Activated naive CD8-positive, alpha-beta T cell treated with anti-CD3 and anti-CD28 coated beads for 36 hours (primary cell): ENCODE measurements at regions not wholly inside any gene's neighbourhood (a gene's known extent, or its start where the extent isn't known, plus 50 kb on each side); places are given as distances from the start of the nearest gene placed in this dataset.

Source experiments
- DNase-seq: peaks from one replicate; pipeline ENCODE4 v3.0.0; 2021
- H3K27ac Mint-ChIP-seq: one replicate; pipeline ENCODE4 v1.8.0; 2022; ENCODE audit warnings: mild to moderate bottlenecking, moderate library complexity, mixed read lengths
- H3K27me3 Mint-ChIP-seq: one replicate; pipeline ENCODE4 v1.8.0; 2022; ENCODE audit warnings: mild to moderate bottlenecking, mixed read lengths
- H3K36me3 Mint-ChIP-seq: one replicate; pipeline ENCODE4 v1.8.0; 2021; ENCODE audit warnings: mild to moderate bottlenecking, mixed read lengths
- H3K4me1 Mint-ChIP-seq: one replicate; pipeline ENCODE4 v1.8.0; 2021; ENCODE audit warnings: mixed read lengths
- H3K4me3 Mint-ChIP-seq: one replicate; pipeline ENCODE4 v1.8.0; 2022; ENCODE audit warnings: mild to moderate bottlenecking, moderate library complexity, mixed read lengths
- H3K9me3 Mint-ChIP-seq: one replicate; pipeline ENCODE4 v1.8.0; 2022; ENCODE audit warnings: mixed read lengths

GRCh38 chr1:239951511-239952140 lies 140.1 kb upstream of the FMN2 start:
- Mint-ChIP-seq H3K27ac (no peak overlapping the region), H3K4me3 (no peak overlapping the region), H3K36me3 (no peaks in the 10 kb centered on the region), H3K27me3 (no peaks in the 10 kb centered on the region), H3K4me1 (no peaks in the 10 kb centered on the region), H3K9me3 (no peaks in the 10 kb centered on the region)
- DNase-seq, result peak; percentile 24

- no peak for DNase-seq
- Mint-ChIP-seq H3K4me3 (no peak overlapping the region), H3K36me3 (no peaks in the 10 kb centered on the region), H3K9me3 (no peaks in the 10 kb centered on the region), H3K4me1 (no peaks in the 10 kb centered on the region), H3K27me3 (peaks cover 4% of the 10 kb centered on the region), H3K27ac (no peak overlapping the region)
Observed at GRCh38 chr1:239952348-239953308, 139.1 kb upstream of the FMN2 start.

- Mint-ChIP-seq H3K27me3 (peaks cover 9% of the 10 kb centered on the region), H3K4me1 (no peaks in the 10 kb centered on the region), H3K36me3 (no peaks in the 10 kb centered on the region), H3K4me3 (no peak overlapping the region), H3K27ac (no peak overlapping the region), H3K9me3 (no peaks in the 10 kb centered on the region)
- DNase-seq, result no peak
Observed at GRCh38 chr1:239954836-239955235, 136.8 kb upstream of the FMN2 start.

GRCh38 chr1:239955431-239955830 lies 136.3 kb upstream of the FMN2 start:
- Mint-ChIP-seq H3K27ac (no peak overlapping the region), H3K4me1 (no peaks in the 10 kb centered on the region), H3K9me3 (no peaks in the 10 kb centered on the region), H3K27me3 (peaks cover 10% of the 10 kb centered on the region), H3K4me3 (no peak overlapping the region), H3K36me3 (no peaks in the 10 kb centered on the region)
- no peak for DNase-seq

GRCh38 chr1:239956263-239956662 lies 135.4 kb upstream of the FMN2 start:
- no peak for DNase-seq
- H3K27me3 Mint-ChIP-seq, result peaks cover 15% of the 10 kb centered on the region
- no peaks in the 10 kb centered on the region for H3K4me1 Mint-ChIP-seq
- H3K4me3 Mint-ChIP-seq, result no peak overlapping the region
- H3K9me3 Mint-ChIP-seq, result no peaks in the 10 kb centered on the region
- no peaks in the 10 kb centered on the region for H3K36me3 Mint-ChIP-seq
- no peak overlapping the region for H3K27ac Mint-ChIP-seq

- H3K27me3 Mint-ChIP-seq, result peaks cover 15% of the 10 kb centered on the region
- H3K36me3 Mint-ChIP-seq, result no peaks in the 10 kb centered on the region
- no peaks in the 10 kb centered on the region for H3K9me3 Mint-ChIP-seq
- no peak overlapping the region for H3K4me3 Mint-ChIP-seq
- H3K27ac Mint-ChIP-seq, result no peak overlapping the region
- H3K4me1 Mint-ChIP-seq, result no peaks in the 10 kb centered on the region
- DNase-seq, result no peak
Observed at GRCh38 chr1:239958063-239958462, 133.6 kb upstream of the FMN2 start.

GRCh38 chr1:239960366-239960765 lies 131.3 kb upstream of the FMN2 start:
- no peaks in the 10 kb centered on the region for H3K4me1 Mint-ChIP-seq
- H3K36me3 Mint-ChIP-seq, result no peaks in the 10 kb centered on the region
- H3K9me3 Mint-ChIP-seq, result no peaks in the 10 kb centered on the region
- no peak overlapping the region for H3K4me3 Mint-ChIP-seq
- no peak for DNase-seq
- peaks cover 15% of the 10 kb centered on the region for H3K27me3 Mint-ChIP-seq
- no peak overlapping the region for H3K27ac Mint-ChIP-seq

GRCh38 chr1:239963856-239964255 lies 127.8 kb upstream of the FMN2 start:
- H3K27ac Mint-ChIP-seq, result no peak overlapping the region
- no peak for DNase-seq
- no peaks in the 10 kb centered on the region for H3K9me3 Mint-ChIP-seq
- H3K36me3 Mint-ChIP-seq, result no peaks in the 10 kb centered on the region
- H3K27me3 Mint-ChIP-seq, result peaks cover 9% of the 10 kb centered on the region
- no peak overlapping the region for H3K4me3 Mint-ChIP-seq
- no peaks in the 10 kb centered on the region for H3K4me1 Mint-ChIP-seq

- Mint-ChIP-seq H3K36me3 (no peaks in the 10 kb centered on the region), H3K9me3 (peaks cover 19% of the 10 kb centered on the region), H3K4me1 (peaks cover 3% of the 10 kb centered on the region), H3K4me3 (no peak overlapping the region), H3K27me3 (peaks cover 16% of the 10 kb centered on the region), H3K27ac (no peak overlapping the region)
- DNase-seq, result peak; percentile 29
Observed at GRCh38 chr1:239976130-239976968, 115.3 kb upstream of the FMN2 start.

- Mint-ChIP-seq H3K27ac (no peak overlapping the region), H3K4me3 (no peak overlapping the region), H3K27me3 (peaks cover 13% of the 10 kb centered on the region), H3K4me1 (peaks cover 3% of the 10 kb centered on the region), H3K36me3 (peaks cover 2% of the 10 kb centered on the region), H3K9me3 (peaks cover 23% of the 10 kb centered on the region)
- no peak for DNase-seq
Observed at GRCh38 chr1:239977416-239977815, 114.3 kb upstream of the FMN2 start.

- Mint-ChIP-seq H3K36me3 (peaks cover 2% of the 10 kb centered on the region), H3K27ac (no peak overlapping the region), H3K27me3 (peaks cover 8% of the 10 kb centered on the region), H3K4me3 (no peak overlapping the region), H3K9me3 (peaks cover 37% of the 10 kb centered on the region), H3K4me1 (peaks cover 3% of the 10 kb centered on the region)
- no peak for DNase-seq
Observed at GRCh38 chr1:239979456-239979855, 112.2 kb upstream of the FMN2 start.

GRCh38 chr1:239982762-239983161 lies 108.9 kb upstream of the FMN2 start:
- DNase-seq, result no peak
- Mint-ChIP-seq H3K36me3 (peaks cover 4% of the 10 kb centered on the region), H3K4me3 (no peak overlapping the region), H3K27ac (no peak overlapping the region), H3K4me1 (no peaks in the 10 kb centered on the region), H3K27me3 (peaks cover under 1% of the 10 kb centered on the region), H3K9me3 (peaks cover 51% of the 10 kb centered on the region)

- Mint-ChIP-seq H3K4me3 (no peak overlapping the region), H3K4me1 (no peaks in the 10 kb centered on the region), H3K9me3 (peaks cover 39% of the 10 kb centered on the region), H3K36me3 (peaks cover 4% of the 10 kb centered on the region), H3K27me3 (no peaks in the 10 kb centered on the region), H3K27ac (no peak overlapping the region)
- no peak for DNase-seq
Observed at GRCh38 chr1:239985044-239985443, 106.6 kb upstream of the FMN2 start.

- no peak overlapping the region for H3K4me3 Mint-ChIP-seq
- no peaks in the 10 kb centered on the region for H3K27me3 Mint-ChIP-seq
- peaks cover 2% of the 10 kb centered on the region for H3K36me3 Mint-ChIP-seq
- no peak overlapping the region for H3K27ac Mint-ChIP-seq
- DNase-seq, result peak; percentile 12
- no peaks in the 10 kb centered on the region for H3K4me1 Mint-ChIP-seq
- H3K9me3 Mint-ChIP-seq, result peaks cover 31% of the 10 kb centered on the region
Observed at GRCh38 chr1:239987103-239987745, 104.5 kb upstream of the FMN2 start.

- DNase-seq, result no peak
- H3K4me3 Mint-ChIP-seq, result no peak overlapping the region
- H3K27ac Mint-ChIP-seq, result no peak overlapping the region
- no peaks in the 10 kb centered on the region for H3K4me1 Mint-ChIP-seq
- peaks cover 14% of the 10 kb centered on the region for H3K27me3 Mint-ChIP-seq
- peaks cover 12% of the 10 kb centered on the region for H3K9me3 Mint-ChIP-seq
- H3K36me3 Mint-ChIP-seq, result peaks cover 2% of the 10 kb centered on the region
Observed at GRCh38 chr1:239989990-239990389, 101.7 kb upstream of the FMN2 start.
